HEK293 (cell line): ENCODE measurements at regions not wholly inside any gene's neighbourhood (a gene's known extent, or its start where the extent isn't known, plus 50 kb on each side); places are given as distances from the start of the nearest gene placed in this dataset.
"Not testable (repeated sequence)": the region's sequence is repeated elsewhere in the genome, so short reads cannot be mapped to it uniquely, and the experiment has no call there.

Source experiments
- CTCF ChIA-PET: fragments of 350-600 bp; formaldehyde crosslinking; extraction: SDS; loops from one replicate; lab custom pipeline; 2021; ENCODE audit warnings: antibody characterized with exemption; lab: Yijun Ruan, JAX
- POLR2A ChIA-PET: fragments of 300-600 bp; formaldehyde crosslinking; extraction: SDS; loops from one replicate; lab custom pipeline; 2020; ENCODE audit warnings: antibody characterized with exemption, inconsistent platforms; lab: Yijun Ruan, JAX
- H3K27ac ChIP-seq: fragments of 200-500 bp; sonication (Bioruptor generic); 2 replicates; pipeline ENCODE4 v1.5.1; 2014; ENCODE audit warnings: low read depth, low read length, control low read depth, inconsistent platforms; ENCODE audit errors: extremely low read depth
- H3K36me3 ChIP-seq, 2 experiments: fragments of 200-500 bp in 1 of 2; sonication (Bioruptor generic) in 1 of 2; 1 replicate in 1 of 2; 2 replicates in 1 of 2; pipeline ENCODE4 v1.5.1; 2014 to 2017; ENCODE audit warnings: inconsistent platforms in 2 of 2, low read length in 2 of 2; ENCODE audit not compliant: control insufficient read depth in 2 of 2, insufficient read depth in 1 of 2
- H3K4me1 ChIP-seq: fragments of 200-500 bp; sonication (Bioruptor generic); 2 replicates; pipeline ENCODE4 v1.5.1; 2014; ENCODE audit warnings: mild to moderate bottlenecking, low read length, inconsistent platforms; ENCODE audit not compliant: control insufficient read depth, insufficient read depth
- H3K4me3 ChIP-seq: 2 replicates; pipeline ENCODE4 v1.5.1; 2011; ENCODE audit warnings: low read depth, mild to moderate bottlenecking, control low read depth, low read length, moderate library complexity
- H3K9me3 ChIP-seq: fragments of 200-500 bp; sonication (Bioruptor generic); 2 replicates; pipeline ENCODE4 v1.5.1; 2014; ENCODE audit warnings: low read depth, low read length, inconsistent platforms; ENCODE audit not compliant: control insufficient read depth, insufficient read depth
- ATF2 ChIP-seq: fragments of 450-650 bp; formaldehyde crosslinking; IDR thresholded peaks from 2 replicates; pipeline ENCODE4 v1.5.1; 2016; ENCODE audit warnings: missing biosample characterization, missing genetic modification characterization, low read depth
- HIC1 ChIP-seq: fragments of 450-650 bp; formaldehyde crosslinking; IDR thresholded peaks from 2 replicates; pipeline ENCODE4 v1.5.1; 2016; ENCODE audit warnings: missing biosample characterization, missing genetic modification characterization
- KLF1 ChIP-seq: fragments of 450-650 bp; formaldehyde crosslinking; IDR thresholded peaks from 2 replicates; pipeline ENCODE4 v1.5.1; 2016; ENCODE audit warnings: missing biosample characterization, missing genetic modification characterization
- PRDM1 ChIP-seq: fragments of 450-650 bp; formaldehyde crosslinking; IDR thresholded peaks from 2 replicates; pipeline ENCODE4; 2016; ENCODE audit warnings: missing biosample characterization, missing genetic modification characterization
- SCRT1 ChIP-seq: fragments of 450-650 bp; formaldehyde crosslinking; IDR thresholded peaks from 2 replicates; pipeline ENCODE4 v1.5.1; 2016; ENCODE audit warnings: missing biosample characterization, missing genetic modification characterization, borderline replicate concordance
- SP3 ChIP-seq: fragments of 450-650 bp; formaldehyde crosslinking; IDR thresholded peaks from 2 replicates; pipeline ENCODE4 v1.5.1; 2016; ENCODE audit warnings: missing biosample characterization, missing genetic modification characterization
- ZBTB11 ChIP-seq: fragments of 450-650 bp; formaldehyde crosslinking; conservative IDR thresholded peaks from 2 replicates; pipeline ENCODE4 v1.5.1; 2016; ENCODE audit warnings: low read depth, missing biosample characterization, missing genetic modification characterization
- ZBTB6 ChIP-seq: fragments of 450-650 bp; formaldehyde crosslinking; IDR thresholded peaks from 2 replicates; pipeline ENCODE4 v1.5.1; 2017; ENCODE audit warnings: missing biosample characterization, missing genetic modification characterization
- ZNF10 ChIP-seq: fragments of 450-650 bp; formaldehyde crosslinking; IDR thresholded peaks from 2 replicates; pipeline ENCODE4 v1.5.1; 2017; ENCODE audit warnings: missing biosample characterization, missing genetic modification characterization
- ZNF184 ChIP-seq: fragments of 450-650 bp; IDR thresholded peaks from 2 replicates; pipeline ENCODE4 v1.5.1; 2018; ENCODE audit warnings: missing biosample characterization, mild to moderate bottlenecking, missing genetic modification characterization
- ZNF239 ChIP-seq: fragments of 450-650 bp; formaldehyde crosslinking; IDR thresholded peaks from 2 replicates; pipeline ENCODE4 v1.5.1; 2016; ENCODE audit warnings: missing biosample characterization, missing genetic modification characterization
- ZNF354C ChIP-seq: fragments of 450-650 bp; formaldehyde crosslinking; IDR thresholded peaks from 2 replicates; pipeline ENCODE4 v1.5.1; 2016; ENCODE audit warnings: missing biosample characterization, missing genetic modification characterization, low read depth, borderline replicate concordance
- ZNF37A ChIP-seq: fragments of 450-650 bp; IDR thresholded peaks from 2 replicates; pipeline ENCODE4 v1.5.1; 2018; ENCODE audit warnings: missing biosample characterization, missing genetic modification characterization
- ZNF513 ChIP-seq: fragments of 450-650 bp; IDR thresholded peaks from 2 replicates; pipeline ENCODE4 v1.5.1; 2018; ENCODE audit warnings: missing biosample characterization, missing genetic modification characterization
- ZNF549 ChIP-seq: fragments of 450-650 bp; IDR thresholded peaks from 2 replicates; pipeline ENCODE4 v1.5.1; 2018; ENCODE audit warnings: missing biosample characterization, missing genetic modification characterization, mild to moderate bottlenecking, inconsistent platforms, moderate library complexity
- ZNF654 ChIP-seq: fragments of 450-650 bp; formaldehyde crosslinking; IDR thresholded peaks from 2 replicates; pipeline ENCODE4 v1.5.1; 2016; ENCODE audit warnings: low read depth, missing biosample characterization, missing genetic modification characterization
- ZNF692 ChIP-seq: fragments of 450-650 bp; formaldehyde crosslinking; IDR thresholded peaks from 2 replicates; pipeline ENCODE4 v1.5.1; 2016; ENCODE audit warnings: missing biosample characterization, missing genetic modification characterization
- ZNF785 ChIP-seq: fragments of 450-650 bp; formaldehyde crosslinking; IDR thresholded peaks from 2 replicates; pipeline ENCODE4 v1.5.1; 2016; ENCODE audit warnings: missing biosample characterization, missing genetic modification characterization
- ZSCAN30 ChIP-seq: fragments of 450-650 bp; IDR thresholded peaks from 2 replicates; pipeline ENCODE4 v1.5.1; 2018; ENCODE audit warnings: missing biosample characterization, mild to moderate bottlenecking, missing genetic modification characterization, moderate library complexity

- no peaks in the 10 kb centered on the region for H3K9me3 ChIP-seq
- CTCF ChIA-PET = no interaction called here
- H3K27ac ChIP-seq = no peak overlapping the region
- H3K36me3 ChIP-seq = no peaks in the 10 kb centered on the region
- H3K4me1 ChIP-seq = no peaks in the 10 kb centered on the region
- TF ChIP-seq ATF2 = no peak
- no peak for TF ChIP-seq PRDM1
- no peak for TF ChIP-seq ZNF239 (tag by site-specific recombination)
- no peak for TF ChIP-seq ZNF654 (tag by site-specific recombination)
- TF ChIP-seq SP3 = no peak
- TF ChIP-seq ZNF549 (tag by site-specific recombination) = no peak
- TF ChIP-seq ZNF513 (tag by site-specific recombination) = no peak
- TF ChIP-seq ZNF184 (tag by site-specific recombination) = no peak
- no peak for TF ChIP-seq ZNF692
- no peak for TF ChIP-seq ZBTB6 (tag by site-specific recombination)
- no peak for TF ChIP-seq ZBTB11 (tag by site-specific recombination)
- no peak for TF ChIP-seq HIC1 (tag by site-specific recombination)
- no peak for TF ChIP-seq ZNF37A
- TF ChIP-seq ZNF354C (tag by site-specific recombination) = no peak
- TF ChIP-seq ZNF785 = no peak
- TF ChIP-seq ZNF10 (tag by site-specific recombination) = no peak
- no peak for TF ChIP-seq ZSCAN30
- TF ChIP-seq KLF1 = no peak
- no peak for TF ChIP-seq SCRT1 (tag by site-specific recombination)
- no peak overlapping the region for H3K4me3 ChIP-seq
- POLR2A ChIA-PET = no interaction called here
These were observed 712.8 kb upstream of the HS3ST5 start for GRCh38 chr6:115055579-115055978.

GRCh38 chr6:115054242-115054641 is 711.4 kb upstream of the HS3ST5 start:
- H3K4me1 ChIP-seq, POLR2A ChIA-PET, CTCF ChIA-PET, H3K27ac ChIP-seq, H3K4me3 ChIP-seq, H3K36me3 ChIP-seq, H3K9me3 ChIP-seq: not testable (repeated sequence)
